Activated CD8-positive, alpha-beta T cell treated with anti-CD3 and anti-CD28 coated beads for 36 hours (primary cell): ENCODE measurements at regions not wholly inside any gene's neighbourhood (a gene's known extent, or its start where the extent isn't known, plus 50 kb on each side); places are given as distances from the start of the nearest gene placed in this dataset.
"Not testable (repeated sequence)": the region's sequence is repeated elsewhere in the genome, so short reads cannot be mapped to it uniquely, and the experiment has no call there.

Experiments used
- ATAC-seq: fragments of 200-7000 bp; cut with Tn5 transposase; one replicate; pipeline ENCODE4 v1.10.0; 2021; ENCODE audit warnings: mild to moderate bottlenecking, moderate library complexity
- CTCF ChIA-PET: fragments of 350-600 bp; sonication (Branson Sonifier 250); formaldehyde crosslinking; loops from one replicate; lab custom pipeline; 2021; ENCODE audit warnings: antibody characterized with exemption; lab: Charles Lee
- POLR2A ChIA-PET: fragments of 350-600 bp; sonication (Branson Sonifier 250); formaldehyde crosslinking; loops from one replicate; lab custom pipeline; 2021; ENCODE audit warnings: antibody characterized with exemption; lab: Charles Lee
- DNase-seq: peaks from one replicate; pipeline ENCODE4 v3.0.0-alpha.2; 2020
- H3K27ac Mint-ChIP-seq: one replicate; pipeline ENCODE4 v1.8.0; 2021; ENCODE audit warnings: mild to moderate bottlenecking, mixed read lengths
- H3K27me3 Mint-ChIP-seq: one replicate; pipeline ENCODE4 v1.8.0; 2021; ENCODE audit warnings: mixed read lengths
- H3K36me3 Mint-ChIP-seq: one replicate; pipeline ENCODE4 v1.8.0; 2021; ENCODE audit warnings: low read depth, mixed read lengths
- H3K4me1 Mint-ChIP-seq: one replicate; pipeline ENCODE4 v1.8.0; 2021; ENCODE audit warnings: low read depth, mixed read lengths
- H3K4me3 Mint-ChIP-seq: one replicate; pipeline ENCODE4 v1.8.0; 2021; ENCODE audit warnings: mild to moderate bottlenecking, moderate library complexity, mixed read lengths
- H3K9me3 Mint-ChIP-seq: one replicate; pipeline ENCODE4 v1.8.0; 2021; ENCODE audit warnings: mixed read lengths
- intact Hi-C: fragments of 100-400 bp; cut with micrococcal nuclease; formaldehyde crosslinking; loops from one replicate; pipeline ENCODE4 v1.10.0; 2022
- TF ChIP-seq, protein P1 (sequence below): fragments of 200-600 bp; IDR thresholded peaks from one replicate; pipeline ENCODE4 v1.8.0; 2022; ENCODE audit warnings: antibody characterized with exemption, mild to moderate bottlenecking

DNA sequence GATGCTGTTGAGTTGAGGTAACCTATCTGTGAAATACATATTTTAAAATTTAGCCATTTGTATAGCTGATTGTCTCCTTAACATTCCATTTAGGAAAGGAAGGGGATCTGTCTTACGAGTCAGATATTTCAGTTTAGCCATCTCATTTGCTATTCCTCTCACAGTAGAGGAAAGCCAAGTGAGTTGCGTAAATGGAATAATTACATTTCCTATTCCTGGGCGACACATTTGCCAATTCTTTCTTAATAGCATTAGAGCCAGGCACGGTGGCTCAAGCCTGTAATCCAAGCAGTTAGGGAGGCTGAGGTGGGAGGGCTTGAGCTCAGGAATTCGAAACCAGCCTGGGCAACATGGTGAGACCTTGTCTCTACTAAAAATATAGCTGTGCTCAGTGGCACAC is 116.3 kb downstream of the TMX1 start:
- intact Hi-C loops, result no loop called here
- Mint-ChIP-seq H3K9me3 (no peaks in the 10 kb centered on the region), H3K27ac (no peak overlapping the region), H3K27me3 (peaks cover 3% of the 10 kb centered on the region), H3K4me3 (no peak overlapping the region), H3K36me3 (no peaks in the 10 kb centered on the region), H3K4me1 (no peaks in the 10 kb centered on the region)
- ChIA-PET CTCF (no interaction called here), POLR2A (no interaction called here)
- no peak for ATAC-seq
- TF ChIP-seq, protein P1, sequence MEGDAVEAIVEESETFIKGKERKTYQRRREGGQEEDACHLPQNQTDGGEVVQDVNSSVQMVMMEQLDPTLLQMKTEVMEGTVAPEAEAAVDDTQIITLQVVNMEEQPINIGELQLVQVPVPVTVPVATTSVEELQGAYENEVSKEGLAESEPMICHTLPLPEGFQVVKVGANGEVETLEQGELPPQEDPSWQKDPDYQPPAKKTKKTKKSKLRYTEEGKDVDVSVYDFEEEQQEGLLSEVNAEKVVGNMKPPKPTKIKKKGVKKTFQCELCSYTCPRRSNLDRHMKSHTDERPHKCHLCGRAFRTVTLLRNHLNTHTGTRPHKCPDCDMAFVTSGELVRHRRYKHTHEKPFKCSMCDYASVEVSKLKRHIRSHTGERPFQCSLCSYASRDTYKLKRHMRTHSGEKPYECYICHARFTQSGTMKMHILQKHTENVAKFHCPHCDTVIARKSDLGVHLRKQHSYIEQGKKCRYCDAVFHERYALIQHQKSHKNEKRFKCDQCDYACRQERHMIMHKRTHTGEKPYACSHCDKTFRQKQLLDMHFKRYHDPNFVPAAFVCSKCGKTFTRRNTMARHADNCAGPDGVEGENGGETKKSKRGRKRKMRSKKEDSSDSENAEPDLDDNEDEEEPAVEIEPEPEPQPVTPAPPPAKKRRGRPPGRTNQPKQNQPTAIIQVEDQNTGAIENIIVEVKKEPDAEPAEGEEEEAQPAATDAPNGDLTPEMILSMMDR, result no peak
- DNase-seq, result no peak

DNA sequence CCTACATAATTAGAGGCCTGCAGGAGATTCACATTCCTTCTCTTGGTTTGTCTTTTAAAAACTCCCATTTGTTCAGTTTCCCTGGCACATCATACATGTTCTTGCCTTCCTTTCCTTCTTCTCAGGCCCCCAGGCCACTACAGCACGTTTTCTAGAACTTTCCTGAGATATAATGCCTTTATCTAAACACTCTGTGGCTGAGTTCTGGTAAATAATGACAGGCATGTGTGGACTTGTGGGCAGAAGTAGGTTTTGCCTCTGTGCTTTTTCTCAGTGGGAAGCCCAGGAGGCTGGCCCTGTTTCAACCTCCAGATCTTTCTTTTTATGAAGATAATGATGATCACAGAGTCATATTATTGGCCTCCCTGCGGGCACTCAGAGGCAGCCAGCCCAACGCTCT is 117.2 kb downstream of the TMX1 start:
- DNase-seq (no peak), ATAC-seq (no peak)
- ChIA-PET POLR2A (no interaction called here), CTCF (no interaction called here)
- no peaks in the 10 kb centered on the region for H3K4me1 Mint-ChIP-seq
- peaks cover 3% of the 10 kb centered on the region for H3K27me3 Mint-ChIP-seq
- intact Hi-C loops, result no loop called here
- no peak overlapping the region for H3K27ac Mint-ChIP-seq
- TF ChIP-seq, protein P1, result no peak
- H3K9me3 Mint-ChIP-seq, result no peaks in the 10 kb centered on the region
- no peaks in the 10 kb centered on the region for H3K36me3 Mint-ChIP-seq
- no peak overlapping the region for H3K4me3 Mint-ChIP-seq

DNA sequence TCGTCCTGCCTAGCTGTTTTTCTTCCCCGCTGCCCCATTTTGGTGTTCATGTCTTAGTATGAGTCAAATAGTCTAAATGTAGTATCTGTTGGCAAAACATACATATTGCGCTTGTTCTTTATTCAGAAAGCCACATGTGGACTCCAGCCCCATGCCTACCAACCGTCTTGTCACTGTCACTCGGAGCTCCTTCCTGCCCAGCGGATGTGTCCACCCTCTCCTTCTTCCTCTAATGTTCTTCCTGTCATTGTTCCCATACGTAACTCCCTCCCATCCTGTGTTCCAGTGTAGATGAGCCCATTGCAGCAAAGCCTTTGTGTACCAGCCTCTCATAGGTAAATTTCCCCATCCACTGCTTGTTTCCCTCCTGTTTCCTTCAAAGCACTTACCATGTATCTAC is 120.5 kb downstream of the TMX1 start:
- intact Hi-C loops, result no loop called here
- H3K9me3 Mint-ChIP-seq, result no peaks in the 10 kb centered on the region
- ChIA-PET POLR2A (no interaction called here), CTCF (no interaction called here)
- peaks cover 3% of the 10 kb centered on the region for H3K27me3 Mint-ChIP-seq
- no peak for DNase-seq
- TF ChIP-seq, protein P1, result no peak
- no peak overlapping the region for H3K27ac Mint-ChIP-seq
- ATAC-seq, result no peak
- no peaks in the 10 kb centered on the region for H3K4me1 Mint-ChIP-seq
- H3K4me3 Mint-ChIP-seq, result no peak overlapping the region
- no peaks in the 10 kb centered on the region for H3K36me3 Mint-ChIP-seq

DNA sequence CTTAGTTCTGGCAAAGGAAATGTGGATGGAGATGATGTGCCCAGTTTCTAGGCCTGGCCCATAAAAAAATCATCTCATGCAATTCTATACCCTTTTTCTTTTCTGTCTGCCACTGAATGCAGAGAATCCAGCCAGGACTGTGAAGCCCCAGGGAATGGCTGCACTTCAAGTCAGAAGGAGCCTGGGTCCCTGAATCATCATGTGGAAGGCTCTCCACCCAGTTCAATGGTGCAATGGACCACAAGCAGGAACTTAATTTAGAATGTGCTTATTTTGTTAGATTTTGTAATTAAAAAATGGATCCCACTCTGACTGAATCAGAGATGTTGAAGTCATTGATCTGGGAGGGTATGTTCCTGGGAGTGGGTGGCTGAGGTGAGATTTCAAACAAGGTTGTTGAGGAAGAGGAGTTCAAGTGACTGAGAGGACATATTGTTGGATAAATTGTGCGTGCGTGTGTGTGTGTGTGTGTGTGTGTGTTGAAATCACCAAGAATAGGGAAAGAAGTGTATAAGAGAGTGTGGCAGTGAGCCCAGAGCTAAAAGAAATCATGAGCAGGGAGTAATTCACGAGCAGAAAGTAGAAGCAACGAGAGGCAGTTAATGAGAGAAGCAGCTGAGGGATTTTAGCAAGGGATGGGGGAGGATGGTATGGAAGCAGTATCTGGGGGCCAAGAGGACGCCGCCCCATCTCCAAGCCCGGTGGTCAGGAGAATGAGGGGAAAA is 125.4 kb downstream of the TMX1 start:
- Mint-ChIP-seq H3K9me3 (no peaks in the 10 kb centered on the region), H3K27me3 (peaks cover 9% of the 10 kb centered on the region), H3K27ac (no peak overlapping the region), H3K36me3 (no peaks in the 10 kb centered on the region), H3K4me1 (no peaks in the 10 kb centered on the region), H3K4me3 (no peak overlapping the region)
- no peak for ATAC-seq
- ChIA-PET POLR2A (no interaction called here), CTCF (no interaction called here)
- no peak for DNase-seq
- TF ChIP-seq, protein P1, result no peak
- intact Hi-C loops, result no loop called here

DNA sequence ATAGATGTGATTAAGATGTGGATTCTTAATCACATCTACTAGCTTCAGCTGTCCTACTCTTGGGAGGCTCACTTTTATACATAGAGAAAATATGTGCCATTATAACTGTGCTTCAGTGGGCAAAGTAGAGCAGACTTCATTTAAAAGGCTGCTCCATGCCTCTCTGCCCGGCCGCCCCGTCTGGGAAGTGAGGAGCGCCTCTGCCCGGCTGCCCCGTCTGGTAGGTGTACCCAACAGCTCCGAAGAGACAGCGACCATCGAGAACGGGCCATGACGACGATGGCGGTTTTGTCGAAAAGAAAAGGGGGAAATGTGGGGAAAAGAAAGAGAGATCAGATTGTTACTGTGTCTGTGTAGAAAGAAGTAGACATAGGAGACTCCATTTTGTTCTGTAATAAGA is 126.4 kb downstream of the TMX1 start:
- CTCF ChIA-PET, intact Hi-C loops, H3K9me3 Mint-ChIP-seq, H3K27me3 Mint-ChIP-seq, DNase-seq, H3K36me3 Mint-ChIP-seq, ATAC-seq, POLR2A ChIA-PET, H3K4me1 Mint-ChIP-seq, H3K4me3 Mint-ChIP-seq, H3K27ac Mint-ChIP-seq: not testable (repeated sequence)

DNA sequence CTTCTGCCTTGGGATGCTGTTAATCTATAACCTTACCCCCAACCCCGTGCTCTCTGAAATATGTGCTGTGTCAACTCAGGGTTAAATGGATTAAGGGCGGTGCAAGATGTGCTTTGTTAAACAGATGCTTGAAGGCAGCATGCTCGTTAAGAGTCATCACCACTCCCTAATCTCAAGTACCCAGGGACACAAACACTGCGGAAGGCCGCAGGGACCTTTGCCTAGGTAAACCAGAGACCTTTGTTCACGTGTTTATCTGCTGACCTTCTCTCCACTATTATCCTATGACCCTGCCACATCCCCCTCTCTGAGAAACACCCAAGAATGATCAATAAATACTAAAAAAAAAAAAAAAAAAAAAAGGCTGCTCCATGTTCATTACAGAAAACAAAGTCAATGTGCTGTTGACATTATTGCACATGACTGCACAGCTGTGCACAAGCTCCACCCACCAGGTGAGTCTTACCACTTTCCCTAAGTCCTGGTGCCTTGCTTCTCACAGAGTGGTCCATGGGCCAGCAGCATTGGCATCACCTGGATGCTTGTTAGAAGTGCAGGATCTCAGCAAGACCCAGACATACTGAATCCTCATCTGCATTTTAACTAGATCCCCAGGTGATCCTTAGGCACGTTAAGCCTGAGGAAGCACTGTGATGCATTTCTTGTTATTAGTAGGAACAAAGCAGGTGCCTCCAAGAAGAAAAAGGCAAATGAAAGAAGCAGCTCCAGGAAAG is 127.0 kb downstream of the TMX1 start:
- not testable (repeated sequence) for H3K27ac Mint-ChIP-seq

More for the DNA sequence above, 127.0 kb downstream of the TMX1 start:
- H3K4me3 Mint-ChIP-seq, POLR2A ChIA-PET, DNase-seq, ATAC-seq, H3K36me3 Mint-ChIP-seq, H3K9me3 Mint-ChIP-seq, H3K4me1 Mint-ChIP-seq, H3K27me3 Mint-ChIP-seq, intact Hi-C loops: not testable (repeated sequence)
- CTCF ChIA-PET, result interaction anchor here (0.6 kb wide), 1 partner anchor 409 kb away, joined by 3 read pairs; no protein-coding TSS in a partner anchor
